GM19351 (cell line): ENCODE measurements at regions not wholly inside any gene's neighbourhood (a gene's known extent, or its start where the extent isn't known, plus 50 kb on each side); places are given as distances from the start of the nearest gene placed in this dataset.

ENCODE experiments used
- ATAC-seq: cut with Tn5 transposase; IDR thresholded peaks from one replicate; pipeline ENCODE4 v1.9.1; 2021; ENCODE audit warnings: mild to moderate bottlenecking, moderate library complexity; ENCODE audit not compliant: unreplicated experiment

DNA sequence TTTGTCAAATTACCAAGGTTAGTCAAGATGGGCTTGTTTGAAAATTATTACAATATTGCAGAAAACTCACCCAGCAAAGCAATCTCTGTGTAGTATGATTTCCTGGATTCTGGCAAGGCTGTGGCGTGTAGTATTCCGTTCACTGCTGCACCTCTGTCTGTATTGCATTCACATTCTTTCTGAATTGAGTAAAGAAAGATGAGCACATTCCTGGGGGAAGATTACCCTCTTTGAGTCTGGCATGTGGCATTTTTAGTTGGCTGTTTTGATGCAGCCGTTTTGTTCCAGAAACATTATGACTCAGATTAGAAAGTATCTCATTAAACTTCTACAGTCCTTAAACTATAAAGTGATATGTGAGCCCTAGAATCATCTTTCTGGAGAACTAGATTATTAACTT lies 197.7 kb downstream of the TENT4A start:
- no peak for ATAC-seq

GRCh38 chr5:6914347-6914746 lies 201.1 kb downstream of the TENT4A start:
- ATAC-seq: no peak

DNA sequence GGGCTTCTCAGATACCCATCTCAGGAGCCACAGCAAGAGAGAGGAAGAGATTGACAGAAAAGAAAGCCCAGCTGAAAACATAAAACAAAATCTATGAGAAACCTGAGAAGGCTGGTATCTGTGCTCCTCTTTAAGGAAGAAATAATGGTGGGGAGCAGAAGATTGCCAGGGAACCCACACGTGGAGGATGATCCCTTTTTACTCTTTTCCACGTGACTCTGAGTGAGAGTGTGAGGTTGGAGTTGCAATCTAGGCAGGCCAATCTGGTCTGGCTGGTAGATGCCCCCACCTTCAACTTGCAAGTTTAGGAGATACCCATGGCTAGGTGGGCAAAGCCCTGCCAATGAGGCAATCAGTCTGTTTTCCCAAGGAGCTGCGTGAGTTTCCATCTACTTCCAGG lies 202.3 kb downstream of the TENT4A start:
- ATAC-seq: no peak

DNA sequence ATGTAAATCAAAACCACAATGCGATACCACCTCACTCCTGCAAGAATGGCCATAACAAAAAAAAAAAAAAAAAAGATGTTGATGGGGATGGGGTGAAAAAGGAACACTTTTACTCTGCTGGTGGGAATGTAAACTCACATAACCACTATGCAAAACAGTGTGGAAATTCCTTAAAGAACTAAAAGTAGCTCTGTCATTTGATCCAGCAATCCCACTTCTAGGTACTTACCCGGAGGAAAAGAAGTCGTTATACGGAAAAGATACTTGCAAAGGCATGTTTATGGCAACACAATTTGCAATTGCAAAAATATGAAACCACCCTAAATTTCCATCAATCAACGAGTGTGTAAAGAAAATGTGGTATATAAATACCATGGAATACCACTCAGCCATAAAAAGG lies 205.0 kb downstream of the TENT4A start:
- no peak for ATAC-seq

DNA sequence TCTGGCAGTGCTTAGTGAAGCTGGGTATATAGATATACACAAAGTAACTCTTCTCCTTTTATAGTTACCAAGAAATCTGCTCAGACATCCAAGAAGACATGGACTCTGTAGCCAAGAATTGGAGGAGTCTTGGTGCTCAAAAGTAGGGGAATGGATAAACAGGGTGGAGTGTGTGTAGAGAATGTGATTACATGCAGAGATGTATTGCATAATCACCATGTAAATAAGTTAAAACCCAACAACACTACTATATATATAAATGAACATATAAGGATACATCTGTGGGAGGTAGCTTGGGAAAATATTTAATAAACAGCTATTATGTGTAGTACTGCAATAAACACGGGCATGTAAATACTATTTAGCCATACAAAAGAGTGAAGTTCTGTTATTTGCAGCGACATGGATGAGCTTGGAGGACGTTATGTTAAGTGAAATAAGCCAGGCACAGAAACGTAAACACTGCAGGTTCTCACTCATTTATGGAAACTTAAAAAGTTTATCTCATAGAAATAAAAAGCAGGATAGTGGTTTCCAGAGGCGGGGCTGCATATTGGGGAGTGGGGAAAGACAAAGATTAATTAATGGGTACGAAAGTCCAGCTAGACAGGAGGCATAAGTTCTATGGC lies 207.5 kb downstream of the TENT4A start:
- no peak for ATAC-seq

DNA sequence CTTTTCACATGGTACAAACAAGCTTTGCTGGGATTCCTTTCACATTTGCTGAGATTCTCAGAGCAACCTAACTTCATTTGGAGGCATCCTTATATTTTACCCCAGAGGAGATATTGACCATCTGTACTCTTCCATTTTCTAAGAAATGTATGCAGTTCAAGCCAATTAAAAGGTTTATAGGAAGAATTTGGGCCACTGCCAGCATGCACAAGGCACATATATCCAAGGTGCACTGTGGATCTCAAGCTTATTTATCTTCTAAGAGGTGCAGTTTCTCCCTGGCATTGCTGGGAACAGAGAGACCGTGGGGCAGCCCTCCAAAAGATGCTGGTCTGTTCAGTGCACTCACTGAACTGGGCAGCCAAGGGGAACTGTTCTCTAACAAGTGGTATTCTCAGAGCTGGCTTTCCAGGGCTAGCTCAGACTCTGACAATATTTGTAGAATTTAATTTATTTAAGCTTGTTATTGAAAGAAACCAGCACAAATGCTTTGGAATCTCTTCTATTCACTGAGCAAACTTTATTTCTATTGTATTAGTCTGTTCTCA lies 213.3 kb downstream of the TENT4A start:
- no peak for ATAC-seq

DNA sequence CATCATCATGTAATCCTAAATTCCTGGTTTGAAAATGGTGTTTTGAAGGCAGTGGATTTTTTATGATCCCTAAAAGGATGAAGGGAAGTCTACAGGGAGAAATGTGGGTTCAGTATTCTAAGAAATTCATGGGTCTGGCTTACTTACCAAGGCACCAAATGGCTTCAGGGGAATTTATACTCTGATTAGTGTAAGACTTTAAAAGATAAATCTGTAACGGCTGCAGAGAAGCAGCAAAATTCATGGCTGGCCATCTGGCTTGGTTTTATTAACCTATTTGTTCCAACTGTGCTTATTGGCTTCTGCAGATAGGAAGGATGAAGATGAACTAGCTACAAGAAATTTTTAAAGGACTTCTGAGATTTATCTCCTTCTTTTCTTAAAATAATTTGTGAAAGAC lies 222.8 kb downstream of the TENT4A start:
- ATAC-seq: no peak

DNA sequence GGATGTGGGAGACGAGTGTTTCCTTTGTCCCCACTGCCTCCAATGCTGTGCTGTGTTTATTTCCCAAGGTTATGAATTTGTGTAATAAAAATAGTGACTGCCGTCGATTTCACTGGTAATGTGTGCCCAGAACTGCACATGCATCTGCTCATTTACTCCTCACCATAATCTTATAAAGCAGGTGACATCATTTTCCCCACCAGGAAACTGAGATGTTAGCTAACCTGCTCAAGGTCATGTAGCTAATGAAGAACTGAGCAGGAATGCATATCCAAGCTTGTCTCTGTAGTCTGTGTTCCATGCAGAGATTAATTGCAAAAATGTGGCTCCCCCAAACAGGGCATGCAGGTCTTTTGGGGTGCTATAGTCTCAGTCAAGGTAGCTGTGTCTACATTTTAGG lies 224.4 kb downstream of the TENT4A start:
- no peak for ATAC-seq

DNA sequence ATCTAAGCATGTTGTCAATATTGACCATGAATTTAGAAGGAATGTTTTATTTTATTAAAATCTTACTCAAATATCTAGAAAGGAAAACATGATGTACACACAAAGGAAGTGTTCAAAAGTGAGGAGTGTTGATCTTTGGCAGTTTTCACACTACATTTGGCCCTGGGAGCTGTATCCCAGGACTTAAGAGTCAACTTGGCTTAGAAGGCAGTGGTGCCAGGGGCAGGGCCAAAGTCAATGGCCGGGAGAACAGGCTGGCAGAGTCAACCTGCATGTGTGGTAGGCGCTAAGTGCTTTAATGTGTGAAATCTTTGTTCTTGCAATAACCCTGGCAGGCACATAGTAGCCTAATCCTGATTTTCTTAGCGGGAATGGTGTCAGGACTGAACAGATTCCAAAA lies 228.4 kb downstream of the TENT4A start:
- no peak for ATAC-seq

DNA sequence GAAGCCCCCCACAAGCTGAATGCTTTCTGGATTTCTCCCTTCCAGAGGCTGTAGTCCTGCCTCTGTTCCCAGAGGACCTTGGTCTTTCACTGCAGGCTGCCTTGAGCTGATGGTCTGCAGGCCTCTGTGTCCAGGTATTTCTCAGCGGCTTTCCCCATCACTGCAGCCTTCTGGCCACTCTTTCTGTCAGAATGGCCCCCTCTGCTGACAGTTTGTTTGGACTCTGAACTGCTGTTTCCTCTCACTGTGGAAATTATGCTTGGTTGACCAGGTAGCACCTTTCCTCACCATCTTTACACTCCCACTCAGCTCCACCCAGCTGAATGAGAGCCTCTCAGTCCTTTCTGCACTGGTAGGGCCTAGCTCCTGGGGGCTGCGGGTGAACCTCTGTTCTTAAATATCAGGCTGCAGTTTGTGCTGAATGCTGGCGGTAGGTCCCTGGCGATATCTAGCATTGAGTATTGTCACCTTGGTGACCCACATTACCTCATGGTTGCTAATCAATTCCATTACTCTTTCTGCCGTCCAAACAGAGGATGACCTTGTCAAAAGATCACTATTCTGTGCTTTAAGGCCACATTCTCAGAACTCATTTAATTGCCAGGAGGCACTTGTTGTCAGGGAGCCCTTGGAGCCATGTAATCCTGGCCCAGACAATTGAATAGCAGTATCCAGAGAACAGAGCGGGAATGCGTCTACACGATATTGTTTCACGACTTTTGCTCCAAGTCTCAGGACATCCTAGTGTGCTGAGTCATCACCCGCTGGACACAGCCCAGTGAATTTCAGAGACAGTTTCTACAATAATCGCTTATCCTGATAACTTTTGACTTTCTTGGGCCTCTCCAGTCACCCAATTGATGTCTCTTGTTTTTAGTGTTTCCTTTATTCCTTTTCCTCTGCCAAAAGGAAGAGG lies 230.2 kb downstream of the TENT4A start:
- no peak for ATAC-seq

- no peak for ATAC-seq
Observed at GRCh38 chr5:6948562-6948961, 235.3 kb downstream of the TENT4A start.

DNA sequence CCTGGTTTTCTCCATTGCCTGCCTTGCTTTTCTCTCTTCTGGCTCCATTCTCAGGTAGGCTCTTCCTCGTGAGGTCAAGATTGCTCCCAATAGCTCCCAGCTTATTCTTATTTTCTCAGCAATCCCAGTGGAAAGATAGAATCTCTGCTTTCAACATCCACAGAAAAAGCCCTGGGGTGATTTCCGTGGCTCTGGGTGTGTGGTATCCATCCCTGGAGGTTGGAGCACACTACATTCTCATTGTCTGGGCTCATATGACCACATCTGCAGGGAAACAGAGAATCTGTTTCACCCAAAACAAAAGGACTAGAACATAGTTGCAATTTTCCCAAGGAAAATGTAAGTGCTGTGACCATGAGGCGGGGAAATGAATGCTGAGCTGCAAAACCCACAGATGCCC lies 236.0 kb downstream of the TENT4A start:
- ATAC-seq: no peak

DNA sequence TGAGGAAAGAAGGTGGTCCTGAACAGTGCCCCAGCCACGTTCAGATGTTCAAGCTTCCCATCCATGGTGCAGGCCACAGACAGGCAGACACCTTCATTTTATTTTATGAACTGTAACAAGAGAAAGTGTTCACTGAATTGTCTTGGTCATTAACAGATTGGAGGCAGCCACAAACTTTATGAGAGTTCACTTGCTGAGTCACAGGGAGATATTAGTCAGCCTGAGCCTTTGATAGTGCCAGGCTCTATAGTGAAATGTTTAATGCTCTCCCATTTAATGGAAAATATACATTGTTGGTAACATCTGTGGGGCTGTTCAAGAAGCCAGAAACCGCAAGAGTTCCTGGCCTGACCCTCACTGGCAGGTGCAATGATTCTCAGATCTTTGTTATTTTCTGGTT lies 237.0 kb downstream of the TENT4A start:
- no peak for ATAC-seq

GRCh38 chr5:6950860-6951259 lies 237.6 kb downstream of the TENT4A start:
- no peak for ATAC-seq

- no peak for ATAC-seq
Observed at GRCh38 chr5:6961123-6961522, 247.9 kb downstream of the TENT4A start.

- ATAC-seq: no peak
Observed at GRCh38 chr5:6961837-6962635, 248.8 kb downstream of the TENT4A start.

DNA sequence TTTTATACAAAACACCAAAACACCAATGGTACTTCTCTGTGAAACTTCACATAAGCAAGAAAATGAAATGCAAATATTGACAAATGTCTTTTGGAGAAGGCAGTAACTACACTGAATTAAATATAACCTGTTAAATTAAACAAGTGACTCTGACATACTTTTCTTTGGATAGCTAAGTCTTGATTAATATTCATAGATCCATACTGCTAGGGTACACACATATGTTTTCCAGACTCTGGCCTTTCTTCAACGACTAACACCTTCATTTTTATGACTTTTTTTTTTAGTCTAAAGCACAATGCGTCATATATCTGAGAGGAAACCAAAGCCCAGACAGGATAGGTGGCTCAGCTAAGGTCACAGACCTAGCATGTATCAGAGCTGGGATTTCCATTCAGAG lies 263.7 kb downstream of the TENT4A start:
- no peak for ATAC-seq

- no peak for ATAC-seq
Observed at GRCh38 chr5:6979061-6979460, 265.8 kb downstream of the TENT4A start.

- no peak for ATAC-seq
Observed at GRCh38 chr5:6989230-6989629, 276.0 kb downstream of the TENT4A start.

GRCh38 chr5:6994097-6994496 lies 280.9 kb downstream of the TENT4A start:
- no peak for ATAC-seq

GRCh38 chr5:6995115-6995514 lies 281.9 kb downstream of the TENT4A start:
- no peak for ATAC-seq
